ENCODE measurements at regions not wholly inside any gene's neighbourhood (a gene's known extent, or its start where the extent isn't known, plus 50 kb on each side); places are given as distances from the start of the nearest gene placed in this dataset.

DNA sequence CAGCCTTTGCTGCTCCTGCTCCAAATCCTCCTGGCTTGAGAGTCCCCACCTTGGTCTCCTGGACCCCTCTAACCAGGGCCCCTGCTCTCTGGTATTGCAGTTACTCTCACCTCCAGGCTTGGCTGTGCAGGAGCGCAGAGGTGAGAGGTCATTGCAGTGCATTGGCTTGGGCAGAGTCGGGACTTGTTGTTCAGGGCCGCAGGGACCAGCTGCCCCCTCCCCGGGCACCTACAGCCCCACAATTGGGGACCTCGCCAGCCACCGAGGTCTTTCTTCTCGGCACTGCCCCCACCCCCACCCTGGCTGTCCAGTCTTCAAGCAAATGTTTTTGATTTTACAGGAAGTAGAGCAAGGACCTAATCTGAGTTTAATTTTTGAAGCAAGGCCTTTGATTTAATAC is 65.5 kb upstream of the FGF3 start:
- H3K4me1 ChIP-seq, result no peaks in the 10 kb centered on the region
- TF ChIP-seq, protein P1, sequence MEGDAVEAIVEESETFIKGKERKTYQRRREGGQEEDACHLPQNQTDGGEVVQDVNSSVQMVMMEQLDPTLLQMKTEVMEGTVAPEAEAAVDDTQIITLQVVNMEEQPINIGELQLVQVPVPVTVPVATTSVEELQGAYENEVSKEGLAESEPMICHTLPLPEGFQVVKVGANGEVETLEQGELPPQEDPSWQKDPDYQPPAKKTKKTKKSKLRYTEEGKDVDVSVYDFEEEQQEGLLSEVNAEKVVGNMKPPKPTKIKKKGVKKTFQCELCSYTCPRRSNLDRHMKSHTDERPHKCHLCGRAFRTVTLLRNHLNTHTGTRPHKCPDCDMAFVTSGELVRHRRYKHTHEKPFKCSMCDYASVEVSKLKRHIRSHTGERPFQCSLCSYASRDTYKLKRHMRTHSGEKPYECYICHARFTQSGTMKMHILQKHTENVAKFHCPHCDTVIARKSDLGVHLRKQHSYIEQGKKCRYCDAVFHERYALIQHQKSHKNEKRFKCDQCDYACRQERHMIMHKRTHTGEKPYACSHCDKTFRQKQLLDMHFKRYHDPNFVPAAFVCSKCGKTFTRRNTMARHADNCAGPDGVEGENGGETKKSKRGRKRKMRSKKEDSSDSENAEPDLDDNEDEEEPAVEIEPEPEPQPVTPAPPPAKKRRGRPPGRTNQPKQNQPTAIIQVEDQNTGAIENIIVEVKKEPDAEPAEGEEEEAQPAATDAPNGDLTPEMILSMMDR (IDR thresholded peaks at IDR 0.05), result no peak
- no peak for TF ChIP-seq POLR2A (IDR thresholded peaks at IDR 0.05)
- no peaks in the 10 kb centered on the region for H3K27me3 ChIP-seq
- H3K4me3 ChIP-seq, result no peak overlapping the region
- no peak overlapping the region for H3K27ac ChIP-seq
- DNase-seq, result no peak
- no peaks in the 10 kb centered on the region for H3K36me3 ChIP-seq (ENCODE audit: low read depth, missing control alignments)
- 76 to 77% methylated on average over 7 of the region's 7 CpGs for WGBS, 2 donors
- H3K9me3 ChIP-seq, result no peaks in the 10 kb centered on the region
- intact Hi-C loops (cut with DNase I; ENCODE audit: low total_unique reads), result loop anchor here (10.0 kb wide), 1 partner anchor 190 kb away; no protein-coding TSS in a partner anchor

- peaks cover 3% of the 10 kb centered on the region for H3K4me1 ChIP-seq
- H3K4me3 ChIP-seq, result no peak overlapping the region
- no peaks in the 10 kb centered on the region for H3K9me3 ChIP-seq
- H3K27me3 ChIP-seq, result no peaks in the 10 kb centered on the region
- no peak overlapping the region for H3K27ac ChIP-seq
- intact Hi-C loops (cut with DNase I; ENCODE audit: low total_unique reads), result loop anchor here (10.0 kb wide), 1 partner anchor 193 kb away; no protein-coding TSS in a partner anchor
- no peaks in the 10 kb centered on the region for H3K36me3 ChIP-seq (ENCODE audit: low read depth, missing control alignments)
- TF ChIP-seq POLR2A (IDR thresholded peaks at IDR 0.05), result no peak
- TF ChIP-seq, protein P1 (IDR thresholded peaks at IDR 0.05), result no peak
- WGBS, 2 donors, result 80 to 97% methylated on average over 2 of the region's 2 CpGs
- no peak for DNase-seq
These were observed 68.1 kb upstream of the FGF3 start for GRCh38 chr11:69887330-69887729.

- Histone ChIP-seq H3K4me3 (no peak overlapping the region), H3K9me3 (no peaks in the 10 kb centered on the region), H3K27me3 (no peaks in the 10 kb centered on the region), H3K36me3 (ENCODE audit: low read depth, missing control alignments) (no peaks in the 10 kb centered on the region), H3K4me1 (peaks cover 3% of the 10 kb centered on the region), H3K27ac (no peak overlapping the region)
- intact Hi-C loops (cut with DNase I; ENCODE audit: low total_unique reads), result loop anchor here (10.0 kb wide), 1 partner anchor 193 kb away; no protein-coding TSS in a partner anchor
- no peak for DNase-seq
- WGBS, 2 donors, result 84 to 85% methylated on average over 9 to 10 of the region's 10 CpGs
- TF ChIP-seq POLR2A (IDR thresholded peaks at IDR 0.05), result no peak
- TF ChIP-seq, protein P1 (IDR thresholded peaks at IDR 0.05), result no peak
These were observed 68.7 kb upstream of the FGF3 start for GRCh38 chr11:69887841-69888427.

DNA sequence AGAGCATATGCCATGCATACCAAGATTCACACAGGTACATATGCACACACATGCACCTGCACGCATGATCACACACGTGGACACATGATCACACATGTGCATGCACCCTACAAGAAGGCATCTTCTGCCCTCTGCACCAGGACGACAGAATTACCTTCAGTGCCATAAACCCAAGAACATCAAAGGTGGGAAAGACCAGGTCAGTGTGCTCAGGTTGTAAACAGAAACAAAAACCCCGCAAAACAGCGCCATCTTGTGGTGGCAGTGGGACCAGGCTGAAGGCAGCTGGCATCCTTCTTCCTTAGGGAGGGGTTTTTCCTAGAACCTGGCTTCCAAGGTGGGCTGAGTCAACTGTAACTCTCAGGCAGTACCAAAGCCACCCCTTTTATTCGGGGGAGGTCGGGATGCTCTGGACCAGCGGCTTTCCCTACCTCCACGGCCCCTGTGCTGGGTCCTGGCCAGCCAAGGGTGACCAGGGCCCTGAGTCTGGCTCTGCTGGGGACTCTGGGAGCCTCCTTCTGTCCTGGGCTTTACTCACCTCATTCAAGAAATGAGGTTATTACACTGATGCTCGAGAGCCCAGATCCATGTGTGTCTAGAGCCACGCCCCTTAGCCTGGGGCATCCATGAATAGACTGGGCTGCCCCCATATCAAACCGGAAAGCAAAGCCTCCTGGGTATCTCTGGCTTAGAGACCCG is 69.4 kb upstream of the FGF3 start:
- no peak for TF ChIP-seq POLR2A (IDR thresholded peaks at IDR 0.05)
- TF ChIP-seq, protein P1 (IDR thresholded peaks at IDR 0.05), result peak; percentile 60 to 92 (median 73)
- intact Hi-C loops (cut with DNase I; ENCODE audit: low total_unique reads), result loop anchor here (10.0 kb wide), 1 partner anchor 194 kb away; no protein-coding TSS in a partner anchor
- H3K9me3 ChIP-seq, result no peaks in the 10 kb centered on the region
- H3K4me1 ChIP-seq, result peaks cover 3% of the 10 kb centered on the region
- DNase-seq, result peak; percentile 78
- no peaks in the 10 kb centered on the region for H3K36me3 ChIP-seq (ENCODE audit: low read depth, missing control alignments)
- H3K27me3 ChIP-seq, result no peaks in the 10 kb centered on the region
- no peak overlapping the region for H3K27ac ChIP-seq
- WGBS, 2 donors, result 22 to 51% methylated on average over 7 to 13 of the region's 13 CpGs
- H3K4me3 ChIP-seq, result no peak overlapping the region

Data from testis (tissue), 2 donors.